ENCODE measurements at regions not wholly inside any gene's neighbourhood (a gene's known extent, or its start where the extent isn't known, plus 50 kb on each side); places are given as distances from the start of the nearest gene placed in this dataset.

GRCh38 chr11:23897453-23898286 is 599.2 kb upstream of the LUZP2 start:
- TF ChIP-seq POLR2AphosphoS5 (IDR thresholded peaks at IDR 0.05) (no peak), CTCF (IDR thresholded peaks at IDR 0.05) (no peak), POLR2A (IDR thresholded peaks at IDR 0.05) (no peak), EP300 (IDR thresholded peaks at IDR 0.05) (no peak)

Measured in stomach (tissue), 4 donors.